GM12878 (cell line): ENCODE measurements at regions not wholly inside any gene's neighbourhood (a gene's known extent, or its start where the extent isn't known, plus 50 kb on each side); places are given as distances from the start of the nearest gene placed in this dataset.
"Not testable (repeated sequence)": the region's sequence is repeated elsewhere in the genome, so short reads cannot be mapped to it uniquely, and the experiment has no call there.

Experiments
- ATAC-seq: fragments of 200-7000 bp; cut with Tn5 transposase; 3 replicates; pipeline ENCODE4 v1.9.1; 2020; ENCODE audit warnings: mild to moderate bottlenecking, moderate library complexity
- BruUV-seq: library from RNA; stranded (reverse); fragments of 400-500 nt; replicated peaks from 2 replicates; lab custom pipeline; 2021; lab: Mats Ljungman, UMichigan
- CTCF ChIA-PET: fragments of 300-600 bp; sonication (Branson Sonifier 250); formaldehyde crosslinking; extraction: SDS; loops from one replicate; lab custom pipeline; 2021; ENCODE audit warnings: inconsistent platforms; lab: Yijun Ruan, JAX
- POLR2A ChIA-PET: fragments of 350-600 bp; formaldehyde crosslinking; extraction: SDS; loops from one replicate; lab custom pipeline; 2021; ENCODE audit warnings: inconsistent platforms; lab: Charles Lee
- RAD21 ChIA-PET: fragments of 300-600 bp; sonication (Branson Sonifier 250); formaldehyde crosslinking; loops from one replicate; lab custom pipeline; 2023; ENCODE audit warnings: antibody characterized with exemption; ENCODE audit not compliant: unreplicated experiment; lab: Charles Lee
- SMC1A ChIA-PET: fragments of 300-600 bp; sonication (Branson Sonifier 250); formaldehyde crosslinking; loops from one replicate; lab custom pipeline; 2023; ENCODE audit not compliant: unreplicated experiment, uncharacterized antibody; lab: Charles Lee
- DNase-seq: peaks from one replicate; pipeline ENCODE4 v3.0.0-alpha.2; 2011; ENCODE audit warnings: low read depth, low spot score
- FAIRE-seq: peaks from 3 replicates; lab custom pipeline; 2011; peaks lifted over from hg19 to GRCh38; lab: Jason Lieb, UNC
- H2AFZ ChIP-seq: 2 replicates; pipeline ENCODE4 v1.6.0; 2011; ENCODE audit warnings: low read depth, low read length, control low read depth; ENCODE audit not compliant: control insufficient read depth
- H3K27ac ChIP-seq: 2 replicates; pipeline ENCODE4 v1.5.1; 2011; ENCODE audit warnings: control low read depth; ENCODE audit not compliant: control insufficient read depth, insufficient read depth
- H3K27me3 ChIP-seq, 2 experiments: replicated peaks in 1 of 2; 2 replicates each; pipeline versions ENCODE4 v1.6.0 to v1.6.1; 2011; ENCODE audit warnings: low read length in 1 of 2; ENCODE audit not compliant: control insufficient read depth in 2 of 2, insufficient read depth in 2 of 2
- H3K36me3 ChIP-seq, 2 experiments: 2 replicates each; pipeline ENCODE4 v1.5.1; 2011; ENCODE audit warnings: low read length in 1 of 2; ENCODE audit not compliant: control insufficient read depth in 2 of 2, insufficient read depth in 2 of 2
- H3K4me1 ChIP-seq: 2 replicates; pipeline ENCODE4 v1.6.1; 2011; ENCODE audit warnings: mild to moderate bottlenecking, low read length, moderate library complexity, mixed read lengths; ENCODE audit not compliant: control insufficient read depth, insufficient read depth
- H3K4me2 ChIP-seq: 2 replicates; pipeline ENCODE4 v1.6.0; 2011; ENCODE audit warnings: control low read depth; ENCODE audit not compliant: control insufficient read depth, insufficient read depth
- H3K4me3 ChIP-seq: fragments of 200-600 bp; sonication (generic); 2 replicates; pipeline ENCODE4 v1.5.1; 2016
- H3K79me2 ChIP-seq: 2 replicates; pipeline ENCODE4 v1.6.0; 2011; ENCODE audit warnings: low read length; ENCODE audit not compliant: control insufficient read depth, insufficient read depth
- H3K9ac ChIP-seq: 2 replicates; pipeline ENCODE4 v1.8.0; 2011; ENCODE audit warnings: low read length, control low read depth, mixed read lengths; ENCODE audit not compliant: control insufficient read depth, insufficient read depth
- H3K9me3 ChIP-seq: replicated peaks from 3 replicates; pipeline ENCODE4 v1.5.1; 2011; ENCODE audit warnings: mild to moderate bottlenecking, low read length; ENCODE audit not compliant: control insufficient read depth, insufficient read depth
- H4K20me1 ChIP-seq: 2 replicates; pipeline ENCODE4 v1.6.0; 2011; ENCODE audit not compliant: control insufficient read depth, insufficient read depth
- RAD51 ChIP-seq: fragments of 450-650 bp; IDR thresholded peaks from 2 replicates; pipeline ENCODE4 v1.6.1; 2016; ENCODE audit warnings: moderate library complexity, mild to moderate bottlenecking, inconsistent platforms
- SUPT20H ChIP-seq: IDR thresholded peaks from 2 replicates; pipeline ENCODE4 v1.6.1; 2011; ENCODE audit warnings: low read depth, mild to moderate bottlenecking, low read length, moderate library complexity, borderline replicate concordance; ENCODE audit not compliant: control insufficient read depth
- ZNF217 ChIP-seq: fragments of 450-650 bp; IDR thresholded peaks from 2 replicates; pipeline ENCODE4 v1.6.1; 2017; ENCODE audit warnings: antibody characterized with exemption, mild to moderate bottlenecking
- WGBS: methylation state at CpG from one replicate; pipeline ENCODE4 v1.1.6; 2016; ENCODE audit warnings: low lambda C conversion rate; ENCODE audit not compliant: insufficient replicate concordance, insufficient coverage; ENCODE audit errors: missing lambda C conversion rate; 5-methylcytosine and 5-hydroxymethylcytosine counted together
- in situ Hi-C: fragments of 300-500 bp; cut with MboI; formaldehyde crosslinking; loops from 9 replicates; pipeline ENCODE4 v1.14.3; 2018; ENCODE audit warnings: mixed read lengths
- intact Hi-C: fragments of 100-400 bp; cut with micrococcal nuclease; formaldehyde crosslinking; loops from one replicate; pipeline ENCODE4 v1.14.2; 2022; ENCODE audit not compliant: unreplicated experiment

DNA sequence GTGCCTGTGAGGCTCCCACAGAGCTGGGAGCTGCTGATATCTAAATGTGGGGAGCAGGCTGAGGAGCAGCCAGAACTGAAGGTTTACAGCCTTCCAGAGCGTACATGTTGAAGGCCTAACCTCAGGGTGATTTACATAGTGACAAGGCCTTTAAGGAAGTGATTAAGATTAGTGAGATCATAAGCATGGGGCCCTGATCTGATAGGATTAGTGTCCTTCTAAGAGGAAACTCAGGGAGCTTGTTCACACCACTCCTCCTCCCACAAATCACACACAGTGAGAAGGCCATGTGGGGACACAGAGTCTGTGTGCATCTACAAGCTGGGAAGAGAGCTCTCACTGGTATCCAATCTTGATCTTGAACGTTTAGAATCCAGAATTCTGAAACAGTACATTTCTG lies 92.3 kb upstream of the NBPF6 start:
- ChIA-PET RAD21 (no interaction called here), CTCF (no interaction called here)

DNA sequence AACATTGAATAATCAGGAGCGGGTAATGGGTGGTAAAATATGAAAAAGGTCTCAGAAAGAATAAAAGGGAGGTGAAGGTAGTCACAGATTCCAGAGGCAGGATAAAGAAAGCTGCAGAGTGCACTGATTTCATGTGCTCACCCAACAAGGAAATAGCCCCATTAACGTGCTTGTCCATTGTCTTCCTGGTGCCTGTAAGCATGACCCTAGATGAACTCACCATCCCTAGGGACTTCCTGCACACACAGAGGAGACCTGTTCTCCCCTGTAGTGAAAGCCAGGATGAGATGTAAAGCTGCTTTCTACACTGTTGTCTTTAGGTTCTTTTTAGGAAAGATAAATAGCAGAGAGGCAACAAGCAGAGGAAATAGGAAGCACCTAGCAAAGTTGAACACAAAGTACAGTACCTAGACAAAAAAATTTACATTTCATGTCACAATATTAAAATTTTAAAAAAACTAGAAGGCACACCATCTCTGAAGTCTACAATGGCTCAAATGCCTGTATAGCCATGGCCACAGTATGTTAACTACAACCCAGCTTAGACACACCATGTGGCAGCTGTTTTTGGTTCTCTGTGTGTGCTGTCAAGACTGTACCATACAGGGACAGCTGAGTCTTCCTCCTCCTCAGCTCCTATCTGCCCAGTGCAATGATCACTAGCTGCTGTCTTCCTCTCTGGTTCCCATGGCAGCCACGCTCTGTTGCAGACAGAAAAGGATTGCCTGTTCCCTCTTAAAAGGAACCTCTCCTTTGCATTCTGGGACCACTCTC lies 69.9 kb upstream of the NBPF6 start:
- H3K79me2 ChIP-seq, in situ Hi-C loops, H3K4me3 ChIP-seq, H3K4me1 ChIP-seq, H3K36me3 ChIP-seq, H3K9me3 ChIP-seq, intact Hi-C loops, SMC1A ChIA-PET, H3K9ac ChIP-seq, BruUV-seq, CTCF ChIA-PET, H4K20me1 ChIP-seq, H2AFZ ChIP-seq, H3K27me3 ChIP-seq, ATAC-seq, DNase-seq, POLR2A ChIA-PET, RAD21 ChIA-PET, FAIRE-seq, H3K27ac ChIP-seq, H3K4me2 ChIP-seq: not testable (repeated sequence)
- no CpG with 5 or more reads among the region's 3 CpGs for WGBS

More for the DNA sequence above, 92.3 kb upstream of the NBPF6 start:
- 0% methylated on average over 2 of the region's 2 CpGs for WGBS
- H3K4me1 ChIP-seq: no peaks in the 10 kb centered on the region
- FAIRE-seq: no peak
- intact Hi-C loops: no loop called here
- no TSS peak for BruUV-seq
- TF ChIP-seq SUPT20H: no peak
- TF ChIP-seq RAD51: no peak
- TF ChIP-seq ZNF217: no peak
- TF ChIP-seq, all 136 proteins: peak for 0
- ATAC-seq (no peak), DNase-seq (no peak)
- Histone ChIP-seq H3K36me3 (no peaks in the 10 kb centered on the region), H3K9me3 (no peaks in the 10 kb centered on the region), H3K27me3 (no peaks in the 10 kb centered on the region), H3K27ac (no peak overlapping the region), H3K4me3 (no peak overlapping the region), H4K20me1 (no peaks in the 10 kb centered on the region), H3K4me2 (no peak overlapping the region), H3K79me2 (no peaks in the 10 kb centered on the region), H3K9ac (no peak overlapping the region), H2AFZ (no peak overlapping the region)
- in situ Hi-C loops: no loop called here
- ChIA-PET SMC1A (no interaction called here), POLR2A (no interaction called here)
